CD14-positive monocyte (primary cell): ENCODE measurements at regions not wholly inside any gene's neighbourhood (a gene's known extent, or its start where the extent isn't known, plus 50 kb on each side); places are given as distances from the start of the nearest gene placed in this dataset.

Experiments
- DNase-seq, 3 donors: peaks; one replicate each; pipeline ENCODE4 v3.0.0-alpha.2; 2011 to 2022
- H2AFZ ChIP-seq: 2 replicates; pipeline ENCODE4 v1.6.0; 2012; ENCODE audit warnings: mild to moderate bottlenecking, low read depth, low read length, inconsistent platforms; ENCODE audit not compliant: insufficient read depth, poor library complexity, severe bottlenecking
- H3K27ac ChIP-seq, 2 donors: 1 replicate in 1 of 2; 2 replicates in 1 of 2; pipeline ENCODE4 v1.5.1; 2012 to 2013; ENCODE audit warnings: low read length in 2 of 2, control low read depth in 1 of 2, inconsistent platforms in 1 of 2, low read depth in 1 of 2, mild to moderate bottlenecking in 1 of 2
- H3K27me3 ChIP-seq, 2 donors: one replicate each; pipeline versions ENCODE4 v1.6.0 to v1.6.1; 2011 to 2013; ENCODE audit warnings: low read length in 2 of 2; ENCODE audit not compliant: control insufficient read depth in 2 of 2, insufficient read depth in 2 of 2
- H3K36me3 ChIP-seq, 2 donors: replicated peaks in 1 of 2; 1 replicate in 1 of 2; 2 replicates in 1 of 2; pipeline versions ENCODE4 v1.5.1 to v1.6.1; 2012 to 2013; ENCODE audit warnings: low read length in 2 of 2, control low read depth in 1 of 2, inconsistent platforms in 1 of 2, mild to moderate bottlenecking in 1 of 2; ENCODE audit not compliant: insufficient read depth in 2 of 2, control insufficient read depth in 1 of 2
- H3K4me1 ChIP-seq, 2 donors: 1 replicate in 1 of 2; 2 replicates in 1 of 2; pipeline versions ENCODE4 v1.5.1 to v1.6.1; 2012 to 2013; ENCODE audit warnings: low read length in 2 of 2, control low read depth in 1 of 2, inconsistent platforms in 1 of 2, mild to moderate bottlenecking in 1 of 2, moderate library complexity in 1 of 2; ENCODE audit not compliant: insufficient read depth in 2 of 2, control insufficient read depth in 1 of 2
- H3K4me2 ChIP-seq: replicated peaks from 2 replicates; pipeline ENCODE3; 2012; ENCODE audit warnings: low read length, moderate library complexity, mild to moderate bottlenecking; ENCODE audit not compliant: poor library complexity, severe bottlenecking; ENCODE audit errors: extremely low read depth
- H3K4me3 ChIP-seq, 3 experiments: fragments of 200-600 bp in 1 of 3; sonication (generic) in 1 of 3; replicated peaks in 1 of 3; 1 replicate in 2 of 3; 2 replicates in 1 of 3; pipeline ENCODE4 v1.5.1; 2011 to 2013; ENCODE audit warnings: low read length in 3 of 3, mild to moderate bottlenecking in 3 of 3, control low read depth in 2 of 3, low read depth in 2 of 3, inconsistent platforms in 1 of 3, moderate library complexity in 1 of 3
- H3K79me2 ChIP-seq: 2 replicates; pipeline ENCODE4 v1.6.0; 2012; ENCODE audit warnings: mild to moderate bottlenecking, control low read depth, inconsistent platforms, low read length, moderate library complexity; ENCODE audit not compliant: insufficient read depth
- H3K9ac ChIP-seq: 2 replicates; pipeline ENCODE4 v1.6.0; 2017; ENCODE audit warnings: low read length, mild to moderate bottlenecking; ENCODE audit not compliant: insufficient read depth, poor library complexity, severe bottlenecking
- H3K9me3 ChIP-seq, 2 donors: replicated peaks in 1 of 2; 1 replicate in 1 of 2; 2 replicates in 1 of 2; pipeline versions ENCODE4 v1.5.1 to v1.6.1; 2012 to 2013; ENCODE audit warnings: low read length in 2 of 2, control low read depth in 1 of 2; ENCODE audit not compliant: control insufficient read depth in 1 of 2, insufficient read depth in 1 of 2
- H4K20me1 ChIP-seq: 2 replicates; pipeline ENCODE4 v1.6.0; 2012; ENCODE audit warnings: mild to moderate bottlenecking, low read length, control low read depth, moderate library complexity; ENCODE audit not compliant: insufficient read depth
- H3K27ac Mint-ChIP-seq, 7 donors: one replicate each; pipeline ENCODE4 v1.8.0; 2020; ENCODE audit warnings: mild to moderate bottlenecking in 7 of 7, mixed read lengths in 7 of 7, moderate library complexity in 6 of 7, inconsistent platforms in 2 of 7
- H3K27me3 Mint-ChIP-seq, 3 donors: one replicate each; pipeline ENCODE4 v1.8.0; 2021 to 2022; ENCODE audit warnings: low read depth in 3 of 3, mild to moderate bottlenecking in 3 of 3, mixed read lengths in 3 of 3, moderate library complexity in 3 of 3, inconsistent platforms in 1 of 3
- H3K36me3 Mint-ChIP-seq, 2 donors: one replicate each; pipeline ENCODE4 v1.8.0; 2020; ENCODE audit warnings: mixed read lengths in 2 of 2, inconsistent platforms in 1 of 2, mild to moderate bottlenecking in 1 of 2
- H3K4me1 Mint-ChIP-seq: one replicate; pipeline ENCODE4 v1.8.0; 2020; ENCODE audit warnings: mild to moderate bottlenecking, mixed read lengths
- H3K4me3 Mint-ChIP-seq, 2 donors: one replicate each; pipeline ENCODE4 v1.8.0; 2020; ENCODE audit warnings: mild to moderate bottlenecking in 2 of 2, mixed read lengths in 2 of 2, moderate library complexity in 1 of 2
- H3K9me3 Mint-ChIP-seq, 7 donors: one replicate each; pipeline ENCODE4 v1.8.0; 2020 to 2022; ENCODE audit warnings: mixed read lengths in 7 of 7, mild to moderate bottlenecking in 6 of 7, moderate library complexity in 6 of 7, inconsistent platforms in 2 of 7
- WGBS: methylation state at CpG from one replicate; pipeline ENCODE4 v1.1.5; 2013; ENCODE audit warnings: missing lambda C conversion rate; ENCODE audit not compliant: insufficient coverage; 5-methylcytosine and 5-hydroxymethylcytosine counted together
- intact Hi-C, 2 donors: fragments of 100-400 bp; cut with micrococcal nuclease; formaldehyde crosslinking; loops; one replicate each; pipeline versions ENCODE4 v1.15.0 to v1.15.1; 2023
- TF ChIP-seq, protein P1 (sequence below): fragments of 200-600 bp; IDR thresholded peaks from one replicate; pipeline ENCODE4 v1.8.0; 2022; ENCODE audit warnings: antibody characterized with exemption, mild to moderate bottlenecking

DNA sequence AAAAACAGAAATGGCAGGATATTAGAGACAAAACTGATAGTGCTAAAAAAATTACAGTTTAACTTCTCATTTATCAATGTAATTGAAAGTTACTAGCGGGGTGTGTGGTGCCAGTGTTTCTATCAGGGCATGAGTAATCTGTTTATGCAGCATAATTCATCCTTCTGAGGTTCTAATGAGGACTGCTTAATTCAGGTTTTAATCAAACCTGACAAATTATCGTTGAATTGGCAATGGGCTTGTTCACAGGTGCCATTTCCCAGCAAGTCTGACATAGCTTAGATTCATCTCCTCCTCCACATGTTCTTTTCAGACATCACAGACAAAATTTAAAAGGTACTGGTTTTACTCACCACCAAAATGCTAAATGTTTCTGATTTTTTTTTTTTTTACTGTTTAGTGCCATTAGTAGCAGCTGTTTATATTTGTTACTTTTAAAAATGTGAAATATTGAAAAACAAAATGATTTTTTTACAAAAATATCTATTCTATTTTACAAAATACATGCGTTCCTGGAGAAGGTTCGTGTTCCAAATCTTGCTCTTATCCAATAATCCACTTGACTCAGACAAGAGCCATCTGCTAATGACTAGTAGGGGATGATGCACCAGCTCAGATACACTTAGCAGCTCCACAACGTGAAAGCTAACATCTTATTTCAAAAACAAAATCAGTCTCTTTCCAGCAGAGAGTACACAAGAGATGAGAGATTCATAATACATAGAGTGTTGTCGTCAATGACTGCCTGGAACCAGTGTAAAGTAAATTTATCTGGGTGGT, 447.7 kb upstream of the DPPA4 start:
- H3K27me3 ChIP-seq = no peaks in the 10 kb centered on the region
- DNase-seq = no peak
- H3K36me3 ChIP-seq = no peaks in the 10 kb centered on the region
- no peaks in the 10 kb centered on the region for H4K20me1 ChIP-seq
- no peak overlapping the region for H3K4me2 ChIP-seq
- Mint-ChIP-seq H3K27me3 (peaks cover 0 to 2% (median 0%) of the 10 kb centered on the region in 3 donors), H3K36me3 (no peaks in the 10 kb centered on the region), H3K4me1 (no peaks in the 10 kb centered on the region), H3K9me3 (peaks cover 0 to 5% (median 2%) of the 10 kb centered on the region in 7 donors), H3K27ac (no peak overlapping the region), H3K4me3 (no peak overlapping the region)
- H3K4me1 ChIP-seq = no peaks in the 10 kb centered on the region
- peaks cover 2 to 8% of the 10 kb centered on the region in 2 donors for H3K9me3 ChIP-seq
- H3K9ac ChIP-seq = no peak overlapping the region
- 89% methylated on average over 1 of the region's 6 CpGs for WGBS
- H3K27ac ChIP-seq = no peak overlapping the region
- H3K79me2 ChIP-seq = no peaks in the 10 kb centered on the region
- H2AFZ ChIP-seq = no peak overlapping the region
- intact Hi-C loops = no loop called here
- H3K4me3 ChIP-seq = no peak overlapping the region
- TF ChIP-seq, protein P1, sequence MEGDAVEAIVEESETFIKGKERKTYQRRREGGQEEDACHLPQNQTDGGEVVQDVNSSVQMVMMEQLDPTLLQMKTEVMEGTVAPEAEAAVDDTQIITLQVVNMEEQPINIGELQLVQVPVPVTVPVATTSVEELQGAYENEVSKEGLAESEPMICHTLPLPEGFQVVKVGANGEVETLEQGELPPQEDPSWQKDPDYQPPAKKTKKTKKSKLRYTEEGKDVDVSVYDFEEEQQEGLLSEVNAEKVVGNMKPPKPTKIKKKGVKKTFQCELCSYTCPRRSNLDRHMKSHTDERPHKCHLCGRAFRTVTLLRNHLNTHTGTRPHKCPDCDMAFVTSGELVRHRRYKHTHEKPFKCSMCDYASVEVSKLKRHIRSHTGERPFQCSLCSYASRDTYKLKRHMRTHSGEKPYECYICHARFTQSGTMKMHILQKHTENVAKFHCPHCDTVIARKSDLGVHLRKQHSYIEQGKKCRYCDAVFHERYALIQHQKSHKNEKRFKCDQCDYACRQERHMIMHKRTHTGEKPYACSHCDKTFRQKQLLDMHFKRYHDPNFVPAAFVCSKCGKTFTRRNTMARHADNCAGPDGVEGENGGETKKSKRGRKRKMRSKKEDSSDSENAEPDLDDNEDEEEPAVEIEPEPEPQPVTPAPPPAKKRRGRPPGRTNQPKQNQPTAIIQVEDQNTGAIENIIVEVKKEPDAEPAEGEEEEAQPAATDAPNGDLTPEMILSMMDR = no peak

DNA sequence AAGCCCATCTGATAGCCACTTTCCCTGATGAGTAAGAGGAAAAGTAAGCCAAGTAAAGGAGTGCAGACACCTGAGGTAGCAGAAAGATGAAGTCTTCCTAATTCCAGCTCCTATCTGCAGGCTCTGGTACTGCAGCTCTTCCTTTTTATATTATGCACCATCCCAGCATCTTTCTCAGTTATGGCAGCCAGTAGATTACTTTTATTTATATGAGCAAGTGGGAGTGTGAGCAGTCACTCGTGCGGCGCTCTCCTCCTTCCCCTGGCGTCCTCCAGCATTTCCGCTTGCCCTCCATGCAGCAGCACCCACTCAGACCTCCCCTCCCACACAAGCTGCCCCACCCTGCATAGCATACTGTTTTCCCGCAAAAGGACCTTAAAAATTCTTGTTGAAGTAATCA, 465.9 kb upstream of the DPPA4 start:
- Mint-ChIP-seq H3K4me1 (peaks cover 10% of the 10 kb centered on the region), H3K27me3 (peaks cover 0 to 2% (median 0%) of the 10 kb centered on the region in 3 donors), H3K27ac (peak overlapping the region in 1 of 7 donors; percentile 14), H3K9me3 (peaks cover 2 to 14% (median 9%) of the 10 kb centered on the region in 7 donors), H3K36me3 (no peaks in the 10 kb centered on the region), H3K4me3 (no peak overlapping the region)
- Histone ChIP-seq H3K9ac (no peak overlapping the region), H3K9me3 (peaks cover 0 to 3% of the 10 kb centered on the region in 2 donors), H2AFZ (no peak overlapping the region), H3K27ac (no peak overlapping the region), H3K4me3 (no peak overlapping the region), H3K27me3 (no peaks in the 10 kb centered on the region), H3K36me3 (no peaks in the 10 kb centered on the region), H3K79me2 (no peaks in the 10 kb centered on the region), H3K4me2 (no peak overlapping the region), H4K20me1 (no peaks in the 10 kb centered on the region), H3K4me1 (peaks cover 9 to 11% of the 10 kb centered on the region in 2 donors)
- no CpG with 5 or more reads among the region's 6 CpGs for WGBS
- TF ChIP-seq, protein P1 = no peak
- intact Hi-C loops = no loop called here
- no peak for DNase-seq
